Lower leg skin (tissue), 3 donors: ENCODE measurements at regions not wholly inside any gene's neighbourhood (a gene's known extent, or its start where the extent isn't known, plus 50 kb on each side); places are given as distances from the start of the nearest gene placed in this dataset.

Experiments
- CTCF ChIP-seq, 3 donors: fragments of 450-650 bp; IDR thresholded peaks; one replicate each; pipeline ENCODE4 v1.5.1; 2016; ENCODE audit warnings: antibody characterized with exemption in 3 of 3, mild to moderate bottlenecking in 3 of 3, moderate library complexity in 2 of 3
- POLR2A ChIP-seq, 2 donors: fragments of 450-650 bp; IDR thresholded peaks; one replicate each; pipeline ENCODE4 v1.6.1; 2016 to 2017; ENCODE audit warnings: antibody characterized with exemption in 2 of 2, mild to moderate bottlenecking in 1 of 2, moderate library complexity in 1 of 2

GRCh38 chr3:22506871-22507270 is 696.3 kb upstream of the UBE2E2 start:
- TF ChIP-seq POLR2A (IDR thresholded peaks at IDR 0.05), result no peak
- TF ChIP-seq CTCF (IDR thresholded peaks at IDR 0.05), result no peak
